Activated CD4-positive, alpha-beta T cell treated with anti-CD3 and anti-CD28 coated beads, Interleukin-2, amount 50 U/mL, for 16 hours (primary cell): ENCODE measurements at regions not wholly inside any gene's neighbourhood (a gene's known extent, or its start where the extent isn't known, plus 50 kb on each side); places are given as distances from the start of the nearest gene placed in this dataset.

Experiments used
- DNase-seq: peaks from one replicate; pipeline ENCODE4 v3.0.0-alpha.2; 2020

DNA sequence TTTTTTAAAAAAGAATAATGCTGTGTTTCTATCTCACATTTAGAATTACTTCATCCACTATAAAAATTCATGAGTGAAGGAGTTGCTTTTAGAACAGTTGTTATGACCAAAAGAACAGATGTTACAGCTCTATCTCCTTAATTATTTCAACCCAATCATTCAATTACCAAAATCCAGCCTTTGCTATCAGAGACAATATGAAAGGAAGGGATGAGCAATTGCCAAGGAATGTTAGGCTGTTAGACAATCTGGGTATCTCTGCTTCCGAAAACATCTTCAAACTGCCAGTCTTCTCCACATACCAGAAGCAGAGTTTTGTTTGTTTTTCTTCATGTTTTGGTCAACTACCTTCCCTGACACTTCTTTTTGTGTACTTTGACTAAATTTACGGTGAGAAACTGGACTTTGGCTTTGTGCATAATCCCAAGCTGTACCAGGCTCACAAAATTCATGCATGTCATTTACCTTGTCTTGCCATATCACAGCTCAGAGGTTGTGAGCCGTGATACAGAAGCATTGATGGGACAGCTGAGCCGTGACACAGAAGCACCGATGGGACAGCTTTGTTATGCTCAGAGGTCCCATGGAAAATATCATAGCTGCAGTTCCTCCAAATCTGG, 405.5 kb downstream of the KIF4B start:
- no peak for DNase-seq

- DNase-seq = no peak
These were observed 416.6 kb downstream of the KIF4B start for GRCh38 chr5:155430192-155430591.

DNA sequence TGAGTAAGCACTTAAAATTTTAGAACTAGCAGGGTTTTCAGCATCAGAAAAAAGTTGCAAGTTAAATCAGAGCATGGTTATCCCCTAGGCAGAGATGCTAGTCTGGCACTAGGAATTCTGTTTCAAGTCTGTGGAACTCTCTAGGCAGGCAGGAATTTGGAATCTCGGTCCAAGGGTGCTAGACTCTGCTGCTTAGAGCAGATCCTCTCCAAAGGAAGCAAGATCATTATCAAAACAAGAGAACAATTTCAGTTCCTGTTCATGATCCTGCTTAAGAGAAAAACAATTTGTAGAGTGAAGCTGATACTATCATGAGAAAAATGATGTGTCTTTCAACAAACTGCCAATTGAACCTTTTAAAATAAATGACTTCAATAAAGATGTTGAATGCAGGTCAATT, 420.7 kb downstream of the KIF4B start:
- no peak for DNase-seq

GRCh38 chr5:155434681-155435080, 421.1 kb downstream of the KIF4B start:
- DNase-seq = no peak

DNA sequence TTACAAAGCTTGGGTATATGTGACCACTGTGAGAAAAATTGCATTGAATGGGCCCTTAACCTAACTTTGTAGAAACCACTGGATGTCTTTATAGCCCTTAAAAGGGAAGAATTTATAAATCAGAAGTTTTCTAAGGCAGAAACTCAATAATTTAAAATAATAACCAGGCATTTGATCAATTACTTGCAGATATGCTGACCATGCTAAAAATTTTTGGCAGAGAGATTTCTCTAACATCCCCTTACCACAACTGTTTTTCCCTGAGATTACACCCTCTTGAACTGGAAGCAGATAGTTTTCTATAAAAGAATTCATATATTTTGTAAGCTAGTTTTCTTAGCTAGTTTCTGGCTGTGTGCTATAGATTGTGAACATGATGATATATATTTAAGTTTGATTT, 428.3 kb downstream of the KIF4B start:
- no peak for DNase-seq

GRCh38 chr5:155451106-155451505, 437.6 kb downstream of the KIF4B start:
- DNase-seq = no peak

- no peak for DNase-seq
These were observed 442.4 kb downstream of the KIF4B start for GRCh38 chr5:155455791-155456514.

- no peak for DNase-seq
These were observed 446.4 kb downstream of the KIF4B start for GRCh38 chr5:155459889-155460500.

DNA sequence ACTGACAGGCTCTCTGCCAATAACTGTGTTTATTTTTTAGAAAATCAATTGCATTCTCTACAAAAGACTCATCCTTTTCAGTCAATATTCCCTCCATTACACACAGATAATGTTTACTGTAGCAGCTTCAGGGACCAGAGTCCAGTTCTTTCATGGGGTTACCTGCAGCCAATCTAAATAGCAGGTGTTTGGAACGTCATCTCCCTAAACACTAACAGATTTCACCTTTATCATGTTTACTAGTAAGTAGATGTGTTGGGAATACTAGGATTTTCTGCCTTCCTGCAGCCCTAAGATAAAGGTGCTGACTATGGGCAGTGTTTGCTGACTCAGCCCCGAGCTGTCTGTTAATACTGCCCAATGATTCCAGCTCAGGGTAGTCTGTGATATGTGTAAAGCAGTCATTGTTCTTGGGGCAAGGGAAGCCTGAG, 447.0 kb downstream of the KIF4B start:
- no peak for DNase-seq

- no peak for DNase-seq
These were observed 447.7 kb downstream of the KIF4B start for GRCh38 chr5:155461304-155461703.

DNA sequence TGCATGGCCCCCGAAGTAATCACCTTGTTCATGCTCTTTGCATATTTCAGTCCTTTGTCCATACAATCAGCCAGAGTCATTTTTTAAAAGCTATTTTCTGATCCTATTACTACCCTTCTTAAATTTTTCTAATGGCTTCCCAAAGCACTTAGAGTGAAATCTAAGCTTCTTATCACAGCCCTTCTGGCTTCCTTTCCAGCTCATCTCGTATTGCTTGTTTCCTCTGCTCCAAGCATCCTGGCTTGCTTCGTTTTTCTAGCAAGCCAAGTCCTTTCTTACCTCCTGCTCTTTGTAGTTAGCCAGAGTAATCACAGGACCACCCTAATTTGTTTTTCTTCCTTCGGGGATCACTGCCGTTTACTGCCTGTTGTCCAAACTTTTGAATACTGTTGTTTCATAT, 453.3 kb downstream of the KIF4B start:
- no peak for DNase-seq

DNA sequence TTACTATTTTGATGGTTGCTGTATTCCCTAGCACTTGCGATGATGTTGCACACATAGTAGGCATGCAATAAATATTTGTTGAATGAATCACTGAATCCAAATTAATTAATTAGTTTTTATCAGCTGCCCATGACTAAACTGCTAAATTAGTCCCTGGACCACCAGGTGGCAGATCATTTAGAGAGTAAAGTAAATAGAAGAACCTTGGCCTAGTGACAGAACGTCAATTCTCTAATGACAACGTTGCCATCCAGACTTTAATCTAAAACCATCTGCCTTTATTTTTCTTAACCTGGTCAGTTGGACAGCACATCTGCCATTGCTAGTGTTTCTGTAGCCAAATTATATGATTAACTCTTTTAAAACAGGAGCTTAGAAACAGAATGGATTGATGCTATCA, 457.5 kb downstream of the KIF4B start:
- no peak for DNase-seq

- DNase-seq = no peak
These were observed 459.2 kb downstream of the KIF4B start for GRCh38 chr5:155472780-155473179.

- no peak for DNase-seq
These were observed 461.8 kb downstream of the KIF4B start for GRCh38 chr5:155475318-155475717.

DNA sequence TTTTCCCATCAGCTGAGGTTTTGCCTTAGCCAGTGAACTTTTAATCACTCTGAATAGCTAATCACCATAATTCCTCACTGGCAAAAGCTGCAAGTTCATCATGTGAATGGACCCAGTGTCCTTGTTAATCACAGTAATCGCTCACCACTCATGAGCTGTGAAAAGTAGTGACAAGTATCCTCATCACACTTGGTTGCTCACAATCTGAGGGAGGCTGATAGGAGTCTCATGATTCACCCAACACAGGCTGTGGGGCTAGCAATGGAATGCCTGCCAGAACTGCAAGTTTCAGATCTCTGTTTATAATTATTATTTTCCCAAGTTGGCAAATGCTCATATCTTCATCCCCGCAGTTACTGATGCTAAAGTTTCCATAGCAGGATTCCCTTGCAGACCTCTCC, 467.2 kb downstream of the KIF4B start:
- no peak for DNase-seq

- DNase-seq = no peak
These were observed 467.6 kb downstream of the KIF4B start for GRCh38 chr5:155481182-155481581.

- DNase-seq = no peak
These were observed 468.9 kb downstream of the KIF4B start for GRCh38 chr5:155482428-155482827.

DNA sequence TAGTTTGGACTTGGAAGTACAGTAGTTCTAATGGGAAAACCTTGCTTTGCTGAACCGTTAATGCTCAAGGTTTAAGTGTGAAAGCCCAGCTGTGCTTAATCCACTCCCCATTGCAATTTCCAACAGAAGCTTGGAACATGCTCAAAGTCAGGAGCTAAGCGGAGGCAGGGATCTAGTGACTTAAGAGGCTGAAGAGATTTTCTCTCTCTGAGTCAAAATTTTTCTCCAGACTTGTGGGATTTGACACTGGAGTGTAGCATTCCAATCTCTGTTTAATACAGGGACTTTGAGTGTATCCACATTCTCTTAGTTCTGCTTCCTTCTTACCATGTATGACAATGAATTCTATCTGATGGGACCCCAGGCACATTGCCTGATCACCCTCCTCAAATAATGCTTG, 471.8 kb downstream of the KIF4B start:
- DNase-seq = no peak

DNA sequence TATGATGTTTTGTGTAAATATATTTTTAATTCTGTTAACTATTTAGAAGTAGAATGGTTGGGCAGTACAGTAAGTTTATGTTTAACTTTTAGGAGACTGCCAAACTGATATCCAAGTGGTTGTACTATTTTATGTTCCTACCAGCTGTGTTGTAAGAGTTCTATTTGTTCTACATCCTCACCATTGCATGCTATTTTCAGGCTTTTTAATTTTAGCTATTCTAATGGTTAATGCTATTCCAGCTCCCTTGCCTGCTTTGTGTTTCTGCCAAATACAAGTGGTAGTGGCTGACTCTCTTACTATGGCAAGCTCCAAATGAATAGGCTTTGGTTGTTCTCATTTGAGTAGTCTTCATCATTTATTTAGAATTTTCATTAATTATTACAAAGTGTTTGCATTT, 476.4 kb downstream of the KIF4B start:
- no peak for DNase-seq

GRCh38 chr5:155492191-155492590, 478.6 kb downstream of the KIF4B start:
- no peak for DNase-seq

GRCh38 chr5:155504606-155505005, 491.1 kb downstream of the KIF4B start:
- no peak for DNase-seq

- no peak for DNase-seq
These were observed 493.8 kb downstream of the KIF4B start for GRCh38 chr5:155507363-155507762.

DNA sequence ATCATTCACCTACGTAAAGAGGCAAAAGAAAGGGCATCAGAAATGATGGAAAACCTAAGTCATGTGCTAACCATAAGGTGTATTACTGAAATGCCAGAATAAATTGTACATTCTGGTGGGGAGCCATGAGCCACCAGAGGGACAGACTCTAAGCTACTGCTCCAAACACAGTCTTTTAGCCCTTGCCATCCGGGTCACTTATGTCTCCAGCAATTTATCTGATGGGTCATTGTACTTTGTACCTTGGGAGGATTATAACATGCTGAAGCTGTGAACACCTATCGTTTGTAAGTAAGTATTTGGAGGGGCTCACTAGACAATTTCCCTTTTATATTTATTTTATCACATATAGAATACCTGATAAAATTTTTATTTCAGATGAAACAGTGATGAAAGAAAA, 495.1 kb downstream of the KIF4B start:
- DNase-seq = no peak

- no peak for DNase-seq
These were observed 498.8 kb downstream of the KIF4B start for GRCh38 chr5:155512329-155512728.
